PC-9 (cell line): ENCODE measurements at regions not wholly inside any gene's neighbourhood (a gene's known extent, or its start where the extent isn't known, plus 50 kb on each side); places are given as distances from the start of the nearest gene placed in this dataset.

Source experiments
- EZH2 ChIP-seq: fragments of 200-600 bp; sonication (generic); IDR thresholded peaks from 2 replicates; pipeline ENCODE4 v1.8.0; 2017; ENCODE audit warnings: antibody characterized with exemption, low read depth
- TF ChIP-seq, protein P1 (sequence below): fragments of 200-600 bp; sonication (generic); conservative IDR thresholded peaks from 2 replicates; pipeline ENCODE4 v1.6.1; 2017; ENCODE audit warnings: mixed run types, antibody characterized with exemption, mild to moderate bottlenecking, moderate library complexity

DNA sequence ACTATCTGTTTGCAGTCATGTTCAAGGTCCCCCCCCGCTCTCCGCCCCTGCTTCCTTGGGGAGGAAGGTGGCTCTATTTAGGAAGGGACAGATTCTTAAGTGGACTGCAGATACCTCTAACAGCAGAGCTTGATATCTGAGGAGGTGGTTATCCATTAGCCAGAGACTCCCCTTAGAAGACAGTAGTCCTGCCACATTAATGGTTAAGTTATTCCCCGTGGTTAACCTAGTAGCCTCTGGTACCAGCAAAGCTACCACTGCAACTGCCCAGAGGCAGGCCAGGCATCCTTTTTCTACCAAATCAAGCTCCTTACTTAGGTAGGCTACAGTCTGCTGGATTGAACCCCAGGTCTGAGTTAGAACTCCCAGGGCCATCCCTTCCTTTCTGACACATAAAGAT, 162.1 kb upstream of the AVPR1A start:
- TF ChIP-seq, protein P1, sequence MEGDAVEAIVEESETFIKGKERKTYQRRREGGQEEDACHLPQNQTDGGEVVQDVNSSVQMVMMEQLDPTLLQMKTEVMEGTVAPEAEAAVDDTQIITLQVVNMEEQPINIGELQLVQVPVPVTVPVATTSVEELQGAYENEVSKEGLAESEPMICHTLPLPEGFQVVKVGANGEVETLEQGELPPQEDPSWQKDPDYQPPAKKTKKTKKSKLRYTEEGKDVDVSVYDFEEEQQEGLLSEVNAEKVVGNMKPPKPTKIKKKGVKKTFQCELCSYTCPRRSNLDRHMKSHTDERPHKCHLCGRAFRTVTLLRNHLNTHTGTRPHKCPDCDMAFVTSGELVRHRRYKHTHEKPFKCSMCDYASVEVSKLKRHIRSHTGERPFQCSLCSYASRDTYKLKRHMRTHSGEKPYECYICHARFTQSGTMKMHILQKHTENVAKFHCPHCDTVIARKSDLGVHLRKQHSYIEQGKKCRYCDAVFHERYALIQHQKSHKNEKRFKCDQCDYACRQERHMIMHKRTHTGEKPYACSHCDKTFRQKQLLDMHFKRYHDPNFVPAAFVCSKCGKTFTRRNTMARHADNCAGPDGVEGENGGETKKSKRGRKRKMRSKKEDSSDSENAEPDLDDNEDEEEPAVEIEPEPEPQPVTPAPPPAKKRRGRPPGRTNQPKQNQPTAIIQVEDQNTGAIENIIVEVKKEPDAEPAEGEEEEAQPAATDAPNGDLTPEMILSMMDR = no peak
- no peak for TF ChIP-seq EZH2
